Activated gamma-delta T cell treated with Interleukin-2 at 50 U/mL for 16 hours (primary cell): ENCODE measurements at regions not wholly inside any gene's neighbourhood (a gene's known extent, or its start where the extent isn't known, plus 50 kb on each side); places are given as distances from the start of the nearest gene placed in this dataset.

ENCODE experiments used
- DNase-seq: peaks from one replicate; pipeline ENCODE4 v3.0.0-alpha.2; 2020

DNA sequence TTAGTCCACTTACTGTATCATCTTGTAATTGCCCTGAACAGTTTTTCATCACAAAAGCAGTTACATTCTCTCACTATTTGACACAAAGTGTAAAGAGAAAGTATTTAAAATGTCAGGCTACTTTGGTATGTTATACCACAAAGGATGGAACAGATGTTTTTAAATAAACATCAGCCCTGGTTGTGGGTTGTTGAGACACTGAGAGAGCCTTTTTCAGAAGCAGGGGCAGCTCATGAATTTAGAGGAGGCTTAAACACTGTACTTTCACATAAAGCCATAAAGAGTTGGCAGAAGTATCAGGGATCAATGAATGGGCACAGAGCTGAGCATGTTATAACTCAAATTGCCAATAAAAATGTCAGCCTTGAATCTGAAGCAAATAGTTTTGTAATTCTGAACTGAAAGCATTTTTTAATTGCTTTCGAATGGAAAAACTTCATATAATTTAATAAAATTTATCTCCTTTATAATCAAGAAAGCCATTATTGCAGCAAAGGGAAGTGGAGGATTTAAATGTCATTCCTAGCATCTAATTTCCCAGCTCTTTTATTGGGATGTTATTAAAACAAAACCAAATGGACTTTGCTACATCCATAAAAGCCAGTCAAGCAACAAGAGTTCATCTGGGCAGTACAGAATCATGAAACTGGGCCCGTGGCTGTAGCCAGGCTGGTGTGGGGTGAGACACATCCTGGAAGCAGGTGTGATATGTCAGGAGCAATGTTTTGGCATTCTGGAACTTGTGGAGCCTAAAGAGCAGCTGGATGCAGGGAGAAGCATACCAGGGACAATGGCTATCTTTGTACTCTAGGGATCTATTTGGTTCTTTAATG lies 95.1 kb upstream of the NT5C1B start:
- DNase-seq: no peak

DNA sequence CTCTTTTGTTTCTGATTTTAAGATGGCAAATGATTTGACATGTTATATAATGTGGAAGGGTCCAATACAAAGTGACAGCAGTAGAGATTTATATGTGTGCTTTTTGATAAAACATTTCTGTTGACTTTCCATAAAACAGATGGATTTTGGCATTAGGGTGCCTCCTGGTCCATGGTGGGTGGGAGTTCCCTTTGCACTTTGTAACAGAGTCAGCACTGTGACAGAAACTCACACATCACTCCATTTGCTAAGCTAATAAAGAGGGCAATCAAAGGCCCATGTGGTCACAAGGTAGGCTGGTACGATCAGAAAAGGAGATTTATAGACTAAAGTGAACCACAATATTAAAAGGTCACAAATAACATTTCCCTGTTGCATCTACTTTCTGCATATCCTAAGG lies 93.3 kb upstream of the NT5C1B start:
- DNase-seq: no peak

DNA sequence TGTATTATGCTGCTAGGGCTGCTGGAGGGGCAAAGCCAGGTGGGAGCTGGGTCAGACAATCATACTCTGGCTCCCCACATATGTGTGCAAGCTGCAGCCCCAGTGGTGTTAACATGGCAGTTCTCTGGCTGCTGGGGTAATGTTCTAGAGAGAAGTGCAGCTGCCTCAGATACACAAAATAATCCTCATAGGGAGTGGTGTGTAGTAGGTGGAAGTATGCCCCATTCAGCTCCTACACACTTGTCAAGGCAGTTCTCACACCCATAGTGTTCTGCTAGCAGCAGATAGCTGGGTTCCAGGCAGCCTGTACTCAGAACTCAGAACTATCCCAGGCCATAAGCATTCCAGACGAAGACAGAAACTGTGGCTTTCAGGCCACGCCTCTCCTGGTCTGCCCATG lies 87.9 kb upstream of the NT5C1B start:
- DNase-seq: no peak

DNA sequence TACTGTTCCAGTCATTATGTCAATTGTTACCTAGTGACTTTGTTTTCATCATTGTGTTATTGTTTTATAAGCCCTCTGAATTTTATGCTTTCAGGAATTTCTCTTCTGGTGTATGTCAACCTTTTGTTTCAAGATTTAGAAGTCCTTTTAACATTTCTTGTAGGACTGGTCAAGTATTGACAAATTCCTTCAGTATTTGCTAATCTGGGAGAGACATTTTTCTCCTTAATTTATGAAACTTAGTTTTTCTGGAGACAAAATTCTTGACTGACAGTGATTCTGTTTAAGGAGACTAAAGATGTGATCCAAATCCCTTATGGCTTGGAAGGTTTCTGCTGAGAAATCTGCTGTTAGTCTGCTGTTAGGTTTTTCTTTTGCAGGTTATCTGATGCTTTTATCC lies 84.9 kb upstream of the NT5C1B start:
- DNase-seq: no peak

DNA sequence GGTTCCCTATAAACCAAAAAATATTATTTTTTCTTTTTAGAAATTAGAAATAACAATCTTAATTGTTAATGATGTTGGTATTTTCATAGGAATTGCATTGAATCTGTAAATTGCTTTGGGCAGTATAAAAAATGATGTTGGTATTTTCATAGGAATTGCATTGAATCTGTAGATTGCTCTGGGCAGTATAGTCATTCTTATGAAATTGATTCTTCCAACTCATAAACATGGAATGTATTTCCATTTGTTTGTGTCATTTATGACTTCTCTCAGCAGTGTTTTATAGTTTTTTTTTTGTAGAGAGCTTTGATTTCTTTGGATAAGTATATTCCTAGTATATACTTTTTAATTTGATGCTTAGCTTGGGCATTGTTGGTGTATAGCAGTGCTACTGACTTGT lies 82.0 kb upstream of the NT5C1B start:
- no peak for DNase-seq

DNA sequence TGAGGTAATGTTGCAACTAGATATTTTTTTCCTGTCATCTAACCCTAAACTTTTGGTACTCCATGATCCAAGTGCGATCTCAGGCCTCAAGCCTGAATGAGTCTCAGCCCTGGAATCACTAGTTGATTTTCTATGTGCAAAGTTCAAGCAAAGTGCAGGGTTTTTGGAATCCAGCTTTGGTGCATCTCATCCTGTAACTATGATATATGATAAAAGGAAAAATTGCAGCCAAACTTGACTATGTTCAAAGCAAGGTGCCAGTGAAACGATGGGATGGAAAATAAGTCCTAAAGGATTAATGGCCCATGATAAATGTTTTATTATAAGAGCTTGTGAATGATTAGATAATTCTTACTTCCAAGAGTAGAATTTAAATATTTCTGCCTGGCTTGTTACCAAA lies 78.9 kb upstream of the NT5C1B start:
- no peak for DNase-seq

DNA sequence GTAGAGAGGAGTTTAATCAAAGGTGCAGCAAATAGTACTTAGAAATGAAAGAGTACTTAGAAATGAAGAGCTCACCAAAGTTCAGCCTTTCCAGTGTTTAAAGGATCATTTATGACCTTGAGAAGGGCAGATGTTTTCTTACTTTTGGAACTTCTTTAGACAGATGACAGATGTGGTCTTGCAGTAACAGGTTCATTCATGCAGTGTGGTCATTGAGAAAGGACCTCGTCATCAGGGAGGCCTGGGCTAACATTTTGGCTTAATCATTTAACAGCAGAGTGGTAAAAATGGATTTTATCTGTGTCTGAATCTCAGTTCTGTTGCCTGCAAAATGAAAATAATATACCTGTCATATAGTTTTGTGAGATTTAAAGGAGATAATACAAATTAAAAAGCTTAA lies 75.1 kb upstream of the NT5C1B start:
- DNase-seq: no peak

DNA sequence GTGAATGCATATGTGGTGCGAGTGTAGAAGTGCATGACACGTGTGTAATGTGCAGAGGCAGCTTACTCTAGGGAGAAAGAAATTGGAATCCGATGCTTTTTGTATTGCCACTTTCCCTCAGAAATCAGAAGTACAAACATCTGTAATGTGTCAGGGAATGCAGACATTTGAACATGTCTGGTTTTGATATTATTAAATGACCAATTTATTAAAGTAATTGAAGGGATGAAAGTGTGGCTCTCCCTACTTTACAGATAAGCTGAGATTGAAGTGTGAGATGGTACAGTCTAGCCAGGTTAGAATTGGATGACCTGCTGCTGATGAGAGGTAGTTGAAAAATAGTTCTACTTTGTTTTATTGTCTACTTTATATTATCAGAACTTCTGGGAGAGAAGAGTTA lies 74.5 kb upstream of the NT5C1B start:
- no peak for DNase-seq

DNA sequence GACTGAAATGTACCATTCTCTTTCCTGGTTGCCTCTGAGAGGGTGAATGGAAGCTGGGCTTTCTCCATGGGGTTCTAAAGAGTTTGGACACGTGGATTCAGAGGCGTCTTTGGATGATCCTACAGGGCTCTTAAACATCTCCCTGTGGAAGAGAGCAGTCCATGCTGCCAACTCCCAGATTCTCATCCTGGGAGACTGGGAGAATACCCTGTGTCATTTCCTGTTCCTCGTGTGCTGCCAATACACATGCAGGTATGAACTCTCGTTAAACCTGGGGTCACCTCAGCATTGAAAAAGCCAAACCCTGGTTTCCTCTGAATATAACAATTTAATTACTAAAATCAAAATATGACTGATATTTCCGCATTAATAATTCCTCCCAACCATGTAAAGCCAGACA lies 73.3 kb upstream of the NT5C1B start:
- DNase-seq: no peak

DNA sequence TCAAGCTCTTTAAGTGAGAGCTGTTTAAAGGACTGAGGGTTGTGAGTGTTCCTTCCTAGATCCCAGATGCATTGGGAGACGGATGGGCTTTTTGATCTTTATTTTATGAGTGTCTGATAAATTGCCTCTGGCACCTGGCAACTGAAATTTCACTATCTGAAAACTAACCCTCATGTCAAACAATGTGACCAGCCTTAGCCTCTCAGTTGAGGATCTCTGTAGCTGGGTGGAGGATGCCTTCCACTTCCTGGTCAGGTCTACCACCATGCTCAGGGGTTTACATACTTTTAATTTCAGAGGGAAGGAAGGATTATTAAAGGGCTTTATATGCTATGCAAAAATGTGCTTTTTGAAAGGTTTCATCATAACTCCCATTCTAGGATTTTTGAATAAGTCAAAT lies 70.5 kb upstream of the NT5C1B start:
- no peak for DNase-seq

DNA sequence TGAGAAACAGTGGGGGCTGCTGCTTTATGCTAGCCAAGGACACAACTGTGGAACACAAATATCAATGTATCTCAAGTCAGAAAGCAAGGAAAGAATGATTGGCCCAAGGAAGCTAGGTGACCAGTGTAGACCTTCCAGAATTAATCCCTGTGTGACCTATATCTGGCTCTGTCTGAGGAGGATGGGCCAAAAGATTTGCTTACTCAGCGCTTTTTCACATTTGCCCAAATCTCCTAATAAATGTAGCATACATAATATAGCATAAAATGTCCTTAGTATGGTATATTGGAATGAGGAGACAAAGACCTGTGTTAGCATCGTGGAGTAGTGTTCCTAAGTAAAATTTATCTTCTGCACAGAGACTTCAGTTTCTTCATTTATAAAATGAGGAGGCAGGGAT lies 66.7 kb upstream of the NT5C1B start:
- no peak for DNase-seq

DNA sequence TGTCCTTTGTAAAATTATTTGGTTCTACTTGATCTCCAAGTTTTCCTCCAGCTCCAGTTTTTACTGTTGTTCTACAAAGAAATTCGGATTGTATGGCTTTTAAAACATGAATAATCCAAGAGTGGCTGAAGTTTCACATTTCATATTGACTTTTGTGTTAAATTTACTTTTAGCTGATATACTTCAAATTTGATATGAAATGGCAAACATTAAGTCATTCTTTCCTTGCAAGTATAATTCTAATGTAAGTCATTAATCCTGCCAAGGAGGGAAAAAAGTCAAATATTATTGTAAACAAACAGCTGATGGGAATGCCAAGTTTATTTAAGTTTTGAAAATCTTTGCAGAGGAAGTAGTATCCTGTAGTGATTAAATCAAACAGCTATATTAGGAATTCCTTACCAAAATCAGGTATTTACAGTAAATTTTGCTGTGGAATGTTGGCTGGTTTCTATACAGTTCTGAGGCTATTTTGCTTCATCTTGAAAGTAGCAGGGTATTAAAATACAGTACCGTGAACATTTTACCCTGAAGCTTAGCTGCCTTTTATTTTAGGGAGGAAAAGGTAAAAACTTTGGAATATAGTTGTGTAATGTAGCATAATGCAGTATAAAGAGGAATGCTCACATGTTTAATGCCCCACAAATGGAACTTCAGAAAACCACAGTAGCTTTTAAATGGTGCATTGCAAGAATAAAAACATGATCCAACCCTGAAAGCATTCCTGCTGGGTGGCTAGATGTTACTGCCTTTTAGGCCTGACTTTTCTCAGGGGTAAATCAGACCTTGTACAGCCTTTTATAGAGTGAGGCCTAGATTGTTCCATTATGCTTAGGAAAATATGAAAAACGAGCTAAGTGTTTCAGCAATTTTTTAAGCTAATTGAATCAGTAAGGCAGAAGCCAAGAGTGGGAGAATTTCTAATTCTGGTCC lies 62.7 kb upstream of the NT5C1B start:
- no peak for DNase-seq

DNA sequence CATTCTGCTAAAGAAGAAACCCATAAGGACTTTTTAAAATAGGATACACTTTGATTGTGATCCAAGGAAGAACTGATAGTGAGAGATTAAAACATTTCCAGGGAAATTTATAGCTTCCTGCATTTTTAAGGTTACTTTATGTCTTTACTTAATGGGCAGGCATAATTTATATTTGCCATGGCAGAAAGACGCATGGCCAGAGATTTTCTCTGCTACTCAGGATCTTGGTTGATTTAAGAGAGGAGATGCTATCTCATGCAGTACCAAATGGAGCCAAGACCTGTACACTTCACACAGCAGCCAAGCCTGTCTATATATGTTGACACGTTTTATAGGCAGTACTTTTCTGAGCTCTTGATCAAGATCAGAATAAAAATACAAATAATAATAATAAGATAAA lies 60.9 kb upstream of the NT5C1B start:
- DNase-seq: no peak

DNA sequence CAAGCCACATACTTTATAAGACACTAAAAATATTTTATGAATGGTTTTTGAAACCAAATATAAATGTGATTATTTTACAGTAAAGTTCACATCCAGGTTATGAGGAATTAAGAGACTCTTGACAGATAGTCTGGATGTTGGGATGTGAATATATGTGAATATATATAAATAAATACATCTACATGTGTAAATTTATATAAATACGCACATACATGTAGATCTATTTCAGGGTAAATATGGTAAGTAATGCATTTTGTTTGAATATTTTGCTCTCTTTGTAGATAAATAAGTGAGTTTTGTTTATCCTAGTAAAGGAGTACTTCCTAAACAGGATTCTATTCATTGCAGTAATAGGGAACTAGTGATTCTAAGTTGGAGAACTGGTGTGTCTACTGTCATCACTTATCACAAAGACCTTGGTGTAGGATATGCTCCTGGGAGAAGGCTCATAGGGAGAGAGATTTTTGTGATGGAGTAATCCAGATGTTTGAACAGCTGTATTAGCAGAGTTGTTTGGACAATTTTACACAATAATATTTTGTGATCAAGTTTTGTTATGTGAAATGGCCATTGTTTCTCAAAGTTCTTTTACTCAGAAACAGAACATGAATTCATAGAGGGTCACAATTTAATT lies 60.2 kb upstream of the NT5C1B start:
- DNase-seq: no peak

DNA sequence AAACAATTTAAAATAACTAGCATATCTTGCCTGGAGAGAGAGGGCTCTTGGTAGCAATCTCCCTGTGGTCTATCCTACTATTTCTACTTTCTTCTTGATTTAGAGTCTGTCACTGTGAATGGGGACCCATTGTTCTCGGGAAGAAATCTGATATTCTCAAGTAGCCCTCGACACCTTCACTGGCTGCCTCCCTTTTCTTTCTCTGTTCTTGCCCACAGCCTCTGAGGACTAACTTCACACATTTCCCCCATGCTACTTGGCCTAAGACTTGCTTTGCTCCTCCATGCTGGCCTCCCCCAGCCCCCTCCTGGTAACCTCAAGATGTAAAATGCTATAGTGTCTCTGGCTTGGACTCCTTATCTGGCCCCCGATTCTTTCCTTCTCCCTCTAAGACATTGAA lies 58.8 kb upstream of the NT5C1B start:
- no peak for DNase-seq

DNA sequence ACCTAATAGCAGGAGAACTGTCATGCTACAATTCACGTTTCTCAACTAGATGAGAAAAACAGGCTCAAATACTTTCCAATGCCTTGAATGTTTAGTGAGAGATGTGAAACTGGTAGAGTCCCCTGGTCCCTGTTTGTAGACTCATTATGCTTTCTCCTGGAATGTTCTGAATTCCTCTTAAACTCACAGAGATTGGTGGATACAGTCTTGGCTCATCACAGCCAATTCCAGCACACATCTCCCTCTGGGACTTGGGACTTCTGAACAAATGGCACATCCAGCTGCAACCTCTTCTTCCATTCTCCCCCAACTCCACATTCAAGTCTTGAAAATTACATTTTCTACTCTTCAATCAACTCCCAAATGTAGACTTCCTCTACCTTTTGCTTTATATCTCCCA lies 58.4 kb upstream of the NT5C1B start:
- DNase-seq: no peak

DNA sequence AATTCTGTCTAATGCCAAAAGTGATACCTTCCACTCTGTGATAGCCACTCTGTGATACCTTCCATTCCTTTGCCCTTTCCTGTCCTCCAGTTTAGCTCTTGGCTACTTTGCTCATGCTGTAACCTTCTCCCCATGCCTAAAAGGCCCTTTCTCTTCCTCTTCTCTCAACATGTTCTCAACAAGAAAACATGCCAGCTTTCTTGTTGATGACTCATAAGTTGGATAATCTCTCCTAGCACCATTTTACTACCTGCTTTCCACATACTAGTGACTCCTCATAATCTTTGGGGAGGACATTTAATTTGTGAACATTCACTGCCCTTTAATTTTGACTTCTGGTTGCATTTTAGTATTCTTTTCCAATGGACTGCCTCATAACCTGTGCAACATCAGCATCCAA lies 55.9 kb upstream of the NT5C1B start:
- DNase-seq: no peak

DNA sequence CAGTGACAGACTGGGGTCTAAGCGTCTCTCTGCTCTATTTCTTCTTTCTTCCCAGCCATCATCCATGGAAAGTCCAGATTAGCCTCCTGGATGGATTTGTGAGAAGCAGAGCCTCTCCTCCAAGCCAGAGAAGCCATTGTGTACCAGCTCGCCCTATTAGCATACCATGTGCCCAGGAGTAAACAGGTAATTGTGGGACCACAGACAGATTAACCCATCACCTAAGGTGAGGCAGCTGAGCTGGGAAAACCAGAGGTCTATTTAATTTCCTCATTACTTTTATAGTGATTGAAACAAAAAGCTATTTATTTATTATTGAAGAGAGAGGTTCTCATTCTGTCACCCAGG lies 54.7 kb upstream of the NT5C1B start:
- no peak for DNase-seq

DNA sequence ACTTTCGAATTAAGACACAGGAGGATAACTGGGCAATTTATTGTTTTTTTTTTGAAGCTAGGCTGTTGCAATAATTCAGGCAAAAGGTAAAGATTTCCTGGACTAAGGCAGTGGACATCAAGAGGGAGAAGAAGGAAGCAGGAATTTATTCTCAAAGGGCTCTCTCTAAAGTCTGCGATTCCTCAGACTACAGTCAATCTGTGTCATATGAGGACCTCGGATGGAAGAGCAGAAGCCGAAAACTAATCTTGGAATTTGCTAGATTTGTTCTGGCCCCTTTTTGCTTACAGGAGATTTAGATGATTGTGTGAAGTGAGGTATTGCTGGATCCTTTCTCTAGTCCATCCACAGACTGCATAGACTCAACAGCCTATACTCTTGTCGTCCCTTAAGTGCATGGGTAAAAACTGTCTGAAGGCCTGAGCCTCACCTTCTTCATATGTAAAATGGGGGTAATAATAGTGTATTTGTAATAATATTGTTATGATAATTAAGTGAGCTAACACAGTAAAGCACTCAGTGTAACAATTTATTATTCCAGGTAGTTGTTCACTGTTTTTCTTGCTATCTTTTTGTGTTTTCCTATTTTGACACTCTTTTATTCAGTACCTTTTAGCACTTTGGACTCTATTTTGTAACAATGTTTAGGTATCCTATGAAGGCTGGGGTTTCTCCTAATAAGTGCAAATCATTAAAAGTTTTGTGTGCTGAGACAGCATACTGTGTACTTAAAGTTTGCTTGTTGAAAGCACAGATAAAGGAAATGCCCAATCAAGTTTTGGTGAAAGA lies 54.2 kb upstream of the NT5C1B start:
- DNase-seq: no peak

DNA sequence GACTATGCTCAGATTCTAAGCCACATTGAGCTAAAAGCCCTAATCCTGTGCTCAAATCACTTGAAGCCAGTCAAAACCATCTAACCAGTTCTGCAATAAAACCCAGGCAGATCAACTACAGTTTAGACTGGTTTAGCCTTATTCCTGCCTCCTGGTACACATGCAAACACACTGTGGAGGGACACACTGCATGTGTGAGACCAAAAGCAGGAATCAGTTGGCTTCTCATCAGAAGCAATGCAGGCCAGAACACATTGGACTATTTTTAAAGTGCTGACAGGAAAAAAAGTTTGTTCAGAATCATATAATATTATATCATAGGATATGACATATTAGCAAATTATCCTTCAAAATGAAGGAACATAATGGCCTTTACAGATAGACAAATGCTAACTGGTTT lies 52.5 kb upstream of the NT5C1B start:
- no peak for DNase-seq

DNA sequence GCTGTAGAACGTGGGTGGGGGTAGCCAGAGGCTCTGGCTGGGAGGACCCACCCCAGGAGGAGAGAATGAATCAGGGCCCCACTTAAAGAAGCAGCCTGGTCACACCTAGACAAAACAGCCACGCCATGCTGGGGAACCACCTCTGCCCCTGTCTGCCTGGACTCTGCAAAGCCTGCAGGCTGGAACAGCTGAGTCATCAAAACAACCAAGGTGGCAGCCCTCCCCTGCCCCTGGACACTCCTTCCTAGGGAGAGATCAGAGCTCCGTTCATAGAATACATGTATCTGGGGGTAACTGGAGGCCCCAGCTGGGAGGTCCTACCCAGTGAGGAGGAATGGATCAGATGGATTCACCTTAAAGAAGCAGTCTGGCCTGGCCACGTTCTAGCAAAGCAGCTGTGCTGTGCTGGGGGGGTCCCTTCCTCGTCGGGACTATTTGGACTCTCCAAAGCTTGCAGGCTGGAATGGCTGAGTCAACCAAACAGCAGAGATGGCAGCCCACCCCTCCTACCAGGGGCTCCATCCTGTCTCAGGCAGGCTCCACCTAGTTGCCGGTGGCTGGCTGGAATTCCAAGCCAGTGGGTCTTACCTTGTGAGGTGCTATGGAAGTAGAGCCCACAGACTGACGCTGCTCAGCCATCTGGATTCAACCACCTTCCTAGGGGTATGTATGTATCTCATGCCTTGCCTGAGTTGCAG lies 50.5 kb upstream of the NT5C1B start:
- DNase-seq: no peak
